Endothelial cell of umbilical vein (primary cell): ENCODE measurements at regions not wholly inside any gene's neighbourhood (a gene's known extent, or its start where the extent isn't known, plus 50 kb on each side); places are given as distances from the start of the nearest gene placed in this dataset.

Experiments
- BruUV-seq: library from RNA; stranded (reverse); fragments of 400-500 nt; replicated peaks from 2 replicates; lab custom pipeline; 2021; lab: Mats Ljungman, UMichigan
- CTCF ChIA-PET: fragments of 300-600, 350-600 bp; sonication (Branson Sonifier 250); formaldehyde crosslinking; loops from one replicate; lab custom pipeline; 2021; ENCODE audit warnings: antibody characterized with exemption, inconsistent platforms; lab: Charles Lee
- POLR2A ChIA-PET: fragments of 300-600, 350-600 bp; sonication (Branson Sonifier 250); formaldehyde crosslinking; loops from one replicate; lab custom pipeline; 2021; ENCODE audit warnings: antibody characterized with exemption, inconsistent platforms; lab: Charles Lee
- DNase-seq: peaks from one replicate; pipeline ENCODE4 v3.0.0-alpha.2; 2011; ENCODE audit warnings: low read depth, low spot score
- FAIRE-seq: peaks from 2 replicates; lab custom pipeline; 2011; peaks lifted over from hg19 to GRCh38; lab: Jason Lieb, UNC
- H2AFZ ChIP-seq: 2 replicates; pipeline ENCODE4 v1.6.0; 2012; ENCODE audit warnings: low read depth, low read length, control low read depth, inconsistent platforms
- H3K27ac ChIP-seq: 2 replicates; pipeline ENCODE4 v1.5.1; 2011; ENCODE audit warnings: low read depth, mild to moderate bottlenecking, control low read depth, low read length, moderate library complexity; ENCODE audit not compliant: insufficient read depth
- H3K27me3 ChIP-seq, 2 experiments: 2 replicates each; pipeline versions ENCODE4 v1.6.0 to v1.6.1; 2011; ENCODE audit warnings: low read length in 2 of 2, mixed read lengths in 1 of 2; ENCODE audit not compliant: control insufficient read depth in 2 of 2, insufficient read depth in 2 of 2
- H3K36me3 ChIP-seq, 2 experiments: 2 replicates in 1 of 2; 3 replicates in 1 of 2; pipeline ENCODE4 v1.5.1; 2011; ENCODE audit warnings: low read length in 2 of 2, mild to moderate bottlenecking in 1 of 2, moderate library complexity in 1 of 2; ENCODE audit not compliant: control insufficient read depth in 2 of 2, insufficient read depth in 2 of 2; ENCODE audit errors: extremely low read depth in 1 of 2
- H3K4me1 ChIP-seq: 3 replicates; pipeline ENCODE4 v1.5.1; 2011; ENCODE audit warnings: mild to moderate bottlenecking, low read length; ENCODE audit not compliant: control insufficient read depth, insufficient read depth; ENCODE audit errors: extremely low read depth
- H3K4me2 ChIP-seq: 2 replicates; pipeline ENCODE4 v1.6.1; 2011; ENCODE audit warnings: low read length, control low read depth, mixed read lengths; ENCODE audit not compliant: insufficient read depth
- H3K4me3 ChIP-seq, 3 experiments: fragments of 200-600 bp in 1 of 3; sonication (generic), shearing (Covaris generic) in 1 of 3; replicated peaks in 1 of 3; 2 replicates each; pipeline ENCODE4 v1.5.1; 2011 to 2016; ENCODE audit warnings: control low read depth in 3 of 3, low read length in 3 of 3, mild to moderate bottlenecking in 2 of 3, inconsistent platforms in 1 of 3, low read depth in 1 of 3, moderate library complexity in 1 of 3; ENCODE audit not compliant: insufficient read depth in 1 of 3
- H3K79me2 ChIP-seq: 2 replicates; pipeline ENCODE4 v1.6.0; 2012; ENCODE audit warnings: low read length, inconsistent platforms; ENCODE audit not compliant: control insufficient read depth, insufficient read depth
- H3K9ac ChIP-seq: replicated peaks from 2 replicates; pipeline ENCODE3; 2011; ENCODE audit warnings: low read length, control low read depth; ENCODE audit not compliant: insufficient read depth; ENCODE audit errors: extremely low read depth
- H3K9me1 ChIP-seq: replicated peaks from 3 replicates; pipeline ENCODE4 v1.6.0; 2011; ENCODE audit warnings: mild to moderate bottlenecking, low read length; ENCODE audit not compliant: control insufficient read depth, insufficient read depth; ENCODE audit errors: extremely low read depth
- H3K9me3 ChIP-seq: replicated peaks from 2 replicates; pipeline ENCODE4 v1.5.1; 2012; ENCODE audit warnings: low read length, inconsistent platforms; ENCODE audit not compliant: control insufficient read depth, insufficient read depth
- H4K20me1 ChIP-seq: replicated peaks from 2 replicates; pipeline ENCODE3; 2011; ENCODE audit warnings: mild to moderate bottlenecking, low read length; ENCODE audit not compliant: control insufficient read depth, insufficient read depth; ENCODE audit errors: extremely low read depth
- EZH2 ChIP-seq: IDR thresholded peaks from 2 replicates; pipeline ENCODE4 v1.6.1; 2012; ENCODE audit warnings: borderline replicate concordance, low read depth, mild to moderate bottlenecking, moderate library complexity, low read length, inconsistent platforms; ENCODE audit not compliant: severe bottlenecking
- FOS ChIP-seq: IDR thresholded peaks from 2 replicates; pipeline ENCODE4 v1.6.1; 2011; ENCODE audit warnings: mild to moderate bottlenecking, low read length, moderate library complexity, borderline replicate concordance; ENCODE audit not compliant: insufficient read depth
- GATA2 ChIP-seq: IDR thresholded peaks from 2 replicates; pipeline ENCODE4 v1.7.0; 2011; ENCODE audit warnings: low read depth, mild to moderate bottlenecking, moderate library complexity, mixed read lengths, low read length; ENCODE audit not compliant: insufficient read length, insufficient read depth
- JUN ChIP-seq: IDR thresholded peaks from 2 replicates; pipeline ENCODE4 v1.6.1; 2011; ENCODE audit warnings: borderline replicate concordance, low read depth; ENCODE audit not compliant: insufficient read length, insufficient read depth
- MYC ChIP-seq: IDR thresholded peaks from one replicate; pipeline ENCODE4 v1.6.1; 2011; ENCODE audit warnings: mild to moderate bottlenecking, low read depth, low read length
- POLR2A ChIP-seq: IDR thresholded peaks from 2 replicates; pipeline ENCODE4 v1.6.1; 2012; ENCODE audit warnings: low read depth, mild to moderate bottlenecking, control low read depth, low read length
- POLR2AphosphoS5 ChIP-seq: IDR thresholded peaks from 2 replicates; pipeline ENCODE4 v1.6.1; 2012; ENCODE audit warnings: low read depth, mild to moderate bottlenecking, control low read depth, low read length, moderate library complexity; ENCODE audit not compliant: insufficient read depth
- dilution Hi-C: fragments of 300-500 bp; cut with MboI; formaldehyde crosslinking; loops from one replicate; pipeline ENCODE4 v1.15.0; 2019; ENCODE audit warnings: low sequenced_read_pairs; ENCODE audit not compliant: extremely low pct_ligation_motif_present
- intact Hi-C: fragments of 100-400 bp; cut with micrococcal nuclease; formaldehyde crosslinking; loops from one replicate; pipeline ENCODE4 v1.10.0; 2022
- TF ChIP-seq, protein P1 (sequence below), 2 donors: IDR thresholded peaks; 1 replicate in 1 of 2; 2 replicates in 1 of 2; pipeline ENCODE4 v1.5.1; 2011; ENCODE audit warnings: low read length in 2 of 2, mild to moderate bottlenecking in 2 of 2, moderate library complexity in 2 of 2, control low read depth in 1 of 2, inconsistent platforms in 1 of 2, low read depth in 1 of 2; ENCODE audit not compliant: insufficient read depth in 1 of 2; ENCODE audit errors: extremely low read depth in 1 of 2
- TF ChIP-seq, protein P2 (sequence below): IDR thresholded peaks from 2 replicates; pipeline ENCODE4 v1.6.1; 2011; ENCODE audit not compliant: insufficient read depth, insufficient read length

DNA sequence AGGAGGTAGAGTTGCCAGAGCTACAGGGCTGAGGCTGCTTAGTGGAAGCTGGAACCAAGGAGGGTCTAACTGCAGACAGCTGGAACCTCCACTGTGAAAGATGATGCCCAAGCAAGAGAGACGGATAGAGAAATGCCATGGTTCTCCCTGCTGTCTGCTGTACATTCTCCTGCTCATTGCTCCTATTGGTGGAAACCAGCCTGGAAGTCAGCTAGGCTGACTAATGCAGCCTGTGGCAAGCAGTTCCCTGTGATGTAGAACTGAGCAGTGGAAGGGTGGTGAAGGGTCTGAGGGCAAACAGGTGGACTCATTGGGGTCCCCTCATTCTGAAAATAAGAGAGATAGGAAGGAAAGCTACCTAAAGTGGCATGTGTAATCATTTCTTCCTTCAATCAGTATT is 563.6 kb downstream of the SLC4A3 start:
- H3K27me3 ChIP-seq: no peaks in the 10 kb centered on the region
- ChIA-PET POLR2A (no interaction called here), CTCF (no interaction called here)
- H4K20me1 ChIP-seq: no peaks in the 10 kb centered on the region
- dilution Hi-C loops (no loop called here), intact Hi-C loops (no loop called here)
- H3K4me2 ChIP-seq: no peak overlapping the region
- H3K9ac ChIP-seq: no peak overlapping the region
- H3K4me3 ChIP-seq: no peak overlapping the region
- no peaks in the 10 kb centered on the region for H3K4me1 ChIP-seq
- no peak for DNase-seq
- no peak for FAIRE-seq
- no peaks in the 10 kb centered on the region for H3K36me3 ChIP-seq
- H3K9me1 ChIP-seq: no peaks in the 10 kb centered on the region
- H3K79me2 ChIP-seq: no peaks in the 10 kb centered on the region
- TF ChIP-seq POLR2AphosphoS5: no peak
- no peak for TF ChIP-seq EZH2
- TF ChIP-seq, protein P1, sequence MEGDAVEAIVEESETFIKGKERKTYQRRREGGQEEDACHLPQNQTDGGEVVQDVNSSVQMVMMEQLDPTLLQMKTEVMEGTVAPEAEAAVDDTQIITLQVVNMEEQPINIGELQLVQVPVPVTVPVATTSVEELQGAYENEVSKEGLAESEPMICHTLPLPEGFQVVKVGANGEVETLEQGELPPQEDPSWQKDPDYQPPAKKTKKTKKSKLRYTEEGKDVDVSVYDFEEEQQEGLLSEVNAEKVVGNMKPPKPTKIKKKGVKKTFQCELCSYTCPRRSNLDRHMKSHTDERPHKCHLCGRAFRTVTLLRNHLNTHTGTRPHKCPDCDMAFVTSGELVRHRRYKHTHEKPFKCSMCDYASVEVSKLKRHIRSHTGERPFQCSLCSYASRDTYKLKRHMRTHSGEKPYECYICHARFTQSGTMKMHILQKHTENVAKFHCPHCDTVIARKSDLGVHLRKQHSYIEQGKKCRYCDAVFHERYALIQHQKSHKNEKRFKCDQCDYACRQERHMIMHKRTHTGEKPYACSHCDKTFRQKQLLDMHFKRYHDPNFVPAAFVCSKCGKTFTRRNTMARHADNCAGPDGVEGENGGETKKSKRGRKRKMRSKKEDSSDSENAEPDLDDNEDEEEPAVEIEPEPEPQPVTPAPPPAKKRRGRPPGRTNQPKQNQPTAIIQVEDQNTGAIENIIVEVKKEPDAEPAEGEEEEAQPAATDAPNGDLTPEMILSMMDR (IDR thresholded peaks at IDR 0.05; ENCODE audit: extremely low read depth in 1 of 2, insufficient read depth in 1 of 2, low read depth in 1 of 2, low read length in 2 of 2): no peak
- TF ChIP-seq MYC: no peak
- no peak for TF ChIP-seq GATA2
- TF ChIP-seq FOS: no peak
- no peak for TF ChIP-seq JUN
- no peak for TF ChIP-seq POLR2A
- TF ChIP-seq, protein P2, sequence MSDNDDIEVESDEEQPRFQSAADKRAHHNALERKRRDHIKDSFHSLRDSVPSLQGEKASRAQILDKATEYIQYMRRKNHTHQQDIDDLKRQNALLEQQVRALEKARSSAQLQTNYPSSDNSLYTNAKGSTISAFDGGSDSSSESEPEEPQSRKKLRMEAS: no peak
- no peak overlapping the region for H3K27ac ChIP-seq
- no TSS peak for BruUV-seq
- no peak overlapping the region for H2AFZ ChIP-seq
- H3K9me3 ChIP-seq: peaks cover 5% of the 10 kb centered on the region
